PC-3 (cell line): ENCODE measurements at regions not wholly inside any gene's neighbourhood (a gene's known extent, or its start where the extent isn't known, plus 50 kb on each side); places are given as distances from the start of the nearest gene placed in this dataset.

Source experiments
- EZH2 ChIP-seq: fragments of 300-600 bp; sonication (generic); IDR thresholded peaks from one replicate; pipeline ENCODE4 v1.6.1; 2017; ENCODE audit warnings: antibody characterized with exemption, mild to moderate bottlenecking, low read length; ENCODE audit not compliant: unreplicated experiment
- EZH2phosphoT487 ChIP-seq: fragments of 300-600 bp; sonication (generic); IDR thresholded peaks from 2 replicates; pipeline ENCODE4 v1.6.1; 2018; ENCODE audit warnings: mild to moderate bottlenecking, antibody characterized with exemption, low read length, borderline replicate concordance
- TF ChIP-seq, protein P1 (sequence below): fragments of 300-600 bp; sonication (generic); conservative IDR thresholded peaks from 2 replicates; pipeline ENCODE4 v1.5.1; 2017; ENCODE audit warnings: antibody characterized with exemption, low read depth, mild to moderate bottlenecking, low read length

GRCh38 chr14:38791862-38792261 is 311.2 kb downstream of the SEC23A start:
- TF ChIP-seq, protein P1, sequence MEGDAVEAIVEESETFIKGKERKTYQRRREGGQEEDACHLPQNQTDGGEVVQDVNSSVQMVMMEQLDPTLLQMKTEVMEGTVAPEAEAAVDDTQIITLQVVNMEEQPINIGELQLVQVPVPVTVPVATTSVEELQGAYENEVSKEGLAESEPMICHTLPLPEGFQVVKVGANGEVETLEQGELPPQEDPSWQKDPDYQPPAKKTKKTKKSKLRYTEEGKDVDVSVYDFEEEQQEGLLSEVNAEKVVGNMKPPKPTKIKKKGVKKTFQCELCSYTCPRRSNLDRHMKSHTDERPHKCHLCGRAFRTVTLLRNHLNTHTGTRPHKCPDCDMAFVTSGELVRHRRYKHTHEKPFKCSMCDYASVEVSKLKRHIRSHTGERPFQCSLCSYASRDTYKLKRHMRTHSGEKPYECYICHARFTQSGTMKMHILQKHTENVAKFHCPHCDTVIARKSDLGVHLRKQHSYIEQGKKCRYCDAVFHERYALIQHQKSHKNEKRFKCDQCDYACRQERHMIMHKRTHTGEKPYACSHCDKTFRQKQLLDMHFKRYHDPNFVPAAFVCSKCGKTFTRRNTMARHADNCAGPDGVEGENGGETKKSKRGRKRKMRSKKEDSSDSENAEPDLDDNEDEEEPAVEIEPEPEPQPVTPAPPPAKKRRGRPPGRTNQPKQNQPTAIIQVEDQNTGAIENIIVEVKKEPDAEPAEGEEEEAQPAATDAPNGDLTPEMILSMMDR: no peak
- no peak for TF ChIP-seq EZH2phosphoT487
- TF ChIP-seq EZH2: no peak
